Panc1 (cell line): ENCODE measurements at regions not wholly inside any gene's neighbourhood (a gene's known extent, or its start where the extent isn't known, plus 50 kb on each side); places are given as distances from the start of the nearest gene placed in this dataset.

Experiments used
- ATAC-seq: fragments of 200-7000 bp; cut with Tn5 transposase; 2 replicates; pipeline ENCODE4 v1.9.1; 2020; ENCODE audit warnings: mild to moderate bottlenecking, moderate library complexity
- BruUV-seq: library from RNA; stranded (reverse); fragments of 400-500 nt; replicated peaks from 2 replicates; lab custom pipeline; 2021; lab: Mats Ljungman, UMichigan
- CTCF ChIA-PET: fragments of 300-600 bp; sonication (Branson Sonifier 250); formaldehyde crosslinking; loops from one replicate; lab custom pipeline; 2022; ENCODE audit warnings: antibody characterized with exemption; lab: Charles Lee
- POLR2A ChIA-PET: fragments of 300-600 bp; sonication (Branson Sonifier 250); formaldehyde crosslinking; loops from one replicate; lab custom pipeline; 2022; ENCODE audit warnings: antibody characterized with exemption; lab: Charles Lee
- DNase-seq: peaks from one replicate; pipeline ENCODE4 v3.0.0-alpha.2; 2010; ENCODE audit warnings: low read depth, low spot score
- H3K27ac ChIP-seq: 2 replicates; pipeline ENCODE4 v1.5.1; 2011; ENCODE audit warnings: mild to moderate bottlenecking, low read length, inconsistent platforms
- H3K27me3 ChIP-seq: fragments of 200-500 bp; sonication (Bioruptor generic); 2 replicates; pipeline ENCODE4 v1.6.0; 2014; ENCODE audit warnings: low read length, inconsistent platforms; ENCODE audit not compliant: control insufficient read depth, insufficient read depth
- H3K36me3 ChIP-seq: fragments of 200-500 bp; sonication (Bioruptor generic); 2 replicates; pipeline ENCODE4 v1.5.1; 2014; ENCODE audit warnings: inconsistent platforms, mild to moderate bottlenecking, low read length, moderate library complexity; ENCODE audit not compliant: control insufficient read depth, insufficient read depth
- H3K4me1 ChIP-seq: 2 replicates; pipeline ENCODE4 v1.5.1; 2011; ENCODE audit warnings: inconsistent platforms, mild to moderate bottlenecking, low read length, moderate library complexity; ENCODE audit not compliant: control insufficient read depth, insufficient read depth
- H3K4me3 ChIP-seq, 2 experiments: 2 replicates each; pipeline ENCODE4 v1.5.1; 2011 to 2012; ENCODE audit warnings: low read depth in 2 of 2, low read length in 2 of 2, mild to moderate bottlenecking in 2 of 2, inconsistent platforms in 1 of 2, moderate library complexity in 1 of 2
- H3K9me3 ChIP-seq: fragments of 200-500 bp; sonication (Bioruptor generic); 2 replicates; pipeline ENCODE4 v1.5.1; 2014; ENCODE audit warnings: low read depth, mild to moderate bottlenecking, inconsistent platforms, low read length, moderate library complexity; ENCODE audit not compliant: control insufficient read depth, insufficient read depth
- POLR2AphosphoS5 ChIP-seq: IDR thresholded peaks from 2 replicates; pipeline ENCODE4 v1.6.1; 2012; ENCODE audit warnings: mild to moderate bottlenecking, low read depth, low read length, moderate library complexity
- SIN3A ChIP-seq: IDR thresholded peaks from 2 replicates; pipeline ENCODE4 v1.6.1; 2012; ENCODE audit warnings: low read depth, mild to moderate bottlenecking, low read length, moderate library complexity, borderline replicate concordance; ENCODE audit not compliant: insufficient read depth
- TCF7L2 ChIP-seq: IDR thresholded peaks from 2 replicates; pipeline ENCODE4 v1.6.1; 2011; ENCODE audit warnings: mild to moderate bottlenecking, low read depth, low read length, inconsistent platforms
- in situ Hi-C: cut with HindIII; loops from 2 replicates; pipeline ENCODE4 v1.10.0; 2016; ENCODE audit warnings: low sequenced_read_pairs, low pct_unique_long_range_greater_than_20kb
- intact Hi-C: fragments of 100-400 bp; cut with micrococcal nuclease; formaldehyde crosslinking; loops from one replicate; pipeline ENCODE4 v1.10.0; 2022; ENCODE audit not compliant: unreplicated experiment
- TF ChIP-seq, protein P1 (sequence below): fragments of 450-650 bp; IDR thresholded peaks from 2 replicates; pipeline ENCODE4 v1.5.1; 2017; ENCODE audit warnings: mild to moderate bottlenecking
- TF ChIP-seq, protein P2 (sequence below), 2 experiments: IDR thresholded peaks; 2 replicates each; pipeline ENCODE4 v1.6.1; 2011 to 2012; ENCODE audit warnings: low read depth in 2 of 2, control low read depth in 1 of 2, low read length in 1 of 2, mild to moderate bottlenecking in 1 of 2, moderate library complexity in 1 of 2; ENCODE audit not compliant: insufficient read depth in 1 of 2

DNA sequence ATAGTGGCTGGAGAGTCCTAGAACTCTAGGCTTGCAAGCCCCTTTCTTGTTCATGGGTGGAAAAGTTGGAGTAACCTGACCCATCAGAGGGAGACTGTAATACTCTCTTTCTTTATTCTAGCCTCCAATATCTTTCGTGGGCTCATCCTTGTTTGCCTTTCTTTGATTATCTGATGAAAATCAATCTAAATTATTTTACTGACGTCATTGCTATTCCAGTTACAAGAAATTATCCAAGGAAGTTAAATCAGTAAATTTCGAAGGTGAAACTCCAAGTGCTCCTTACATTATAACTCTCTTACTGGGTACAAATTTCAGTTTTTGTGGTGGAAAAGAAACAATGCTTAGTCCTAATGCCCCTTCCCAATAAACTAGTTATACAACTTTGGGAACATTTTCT lies 412.9 kb downstream of the IDS start:
- Histone ChIP-seq H3K27ac (no peak overlapping the region), H3K4me1 (no peaks in the 10 kb centered on the region), H3K9me3 (no peaks in the 10 kb centered on the region), H3K27me3 (no peaks in the 10 kb centered on the region), H3K4me3 (no peak overlapping the region), H3K36me3 (no peaks in the 10 kb centered on the region)
- ChIA-PET POLR2A (no interaction called here), CTCF (interaction anchor here (0.9 kb wide), 1 partner anchor 701 kb away, joined by 3 read pairs; no protein-coding TSS in a partner anchor)
- TF ChIP-seq TCF7L2, result no peak
- intact Hi-C loops (no loop called here), in situ Hi-C loops (no loop called here)
- ATAC-seq, result no peak
- no peak for DNase-seq
- no TSS peak for BruUV-seq

DNA sequence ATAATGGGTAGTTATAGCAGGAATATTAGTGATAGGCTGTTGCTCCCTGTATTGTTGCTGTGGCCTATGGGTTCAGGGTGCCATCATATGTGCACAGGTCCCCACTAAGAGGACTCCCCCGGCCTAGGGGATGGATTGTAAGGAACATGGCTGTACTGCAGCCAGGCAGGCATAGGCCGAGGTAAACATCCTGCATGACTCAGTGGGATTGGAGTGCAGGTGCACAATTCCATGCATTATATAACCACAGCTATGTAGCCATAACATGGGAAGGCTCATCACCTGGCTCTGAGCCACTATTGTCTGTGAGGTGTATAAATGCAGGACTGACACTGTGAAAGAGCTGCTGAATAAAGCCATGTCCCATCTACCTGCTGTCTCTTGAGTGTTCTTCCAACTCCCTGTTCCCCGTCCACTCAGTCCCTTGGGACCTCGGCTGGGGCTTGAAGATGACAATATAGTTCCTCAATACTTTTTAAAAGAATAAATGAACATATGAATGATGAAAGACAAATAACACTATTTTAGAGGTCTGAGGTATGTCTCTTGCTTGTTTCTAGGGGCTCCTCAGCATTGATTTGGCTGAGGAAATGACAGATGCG lies 425.2 kb downstream of the IDS start:
- CTCF ChIA-PET, result no interaction called here

DNA sequence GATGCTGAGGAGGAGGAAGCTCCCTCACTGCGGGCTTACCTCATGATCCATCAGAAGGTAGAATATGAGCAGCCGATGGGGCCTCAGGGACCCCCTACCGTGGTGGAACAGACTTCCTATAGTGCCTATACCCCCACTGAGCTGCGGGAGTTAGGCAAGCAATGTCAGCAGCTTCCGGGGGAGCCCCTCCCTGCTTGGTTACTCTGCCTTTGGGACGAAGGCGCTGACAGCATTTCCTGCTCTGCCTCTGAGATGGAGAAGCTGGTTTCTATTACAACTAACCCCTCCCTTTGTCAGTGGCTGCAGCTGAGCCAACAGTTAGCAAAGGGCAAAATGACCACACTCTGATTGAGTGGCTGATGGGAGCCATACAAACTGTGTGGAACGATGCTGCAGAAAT lies 430.7 kb downstream of the IDS start:
- H3K36me3 ChIP-seq, result no peaks in the 10 kb centered on the region

More for the DNA sequence above, 425.2 kb downstream of the IDS start:
- no TSS peak for BruUV-seq
- POLR2A ChIA-PET, result no interaction called here
- TF ChIP-seq TCF7L2 (no peak), SIN3A (no peak), POLR2AphosphoS5 (no peak)
- TF ChIP-seq, protein P1, sequence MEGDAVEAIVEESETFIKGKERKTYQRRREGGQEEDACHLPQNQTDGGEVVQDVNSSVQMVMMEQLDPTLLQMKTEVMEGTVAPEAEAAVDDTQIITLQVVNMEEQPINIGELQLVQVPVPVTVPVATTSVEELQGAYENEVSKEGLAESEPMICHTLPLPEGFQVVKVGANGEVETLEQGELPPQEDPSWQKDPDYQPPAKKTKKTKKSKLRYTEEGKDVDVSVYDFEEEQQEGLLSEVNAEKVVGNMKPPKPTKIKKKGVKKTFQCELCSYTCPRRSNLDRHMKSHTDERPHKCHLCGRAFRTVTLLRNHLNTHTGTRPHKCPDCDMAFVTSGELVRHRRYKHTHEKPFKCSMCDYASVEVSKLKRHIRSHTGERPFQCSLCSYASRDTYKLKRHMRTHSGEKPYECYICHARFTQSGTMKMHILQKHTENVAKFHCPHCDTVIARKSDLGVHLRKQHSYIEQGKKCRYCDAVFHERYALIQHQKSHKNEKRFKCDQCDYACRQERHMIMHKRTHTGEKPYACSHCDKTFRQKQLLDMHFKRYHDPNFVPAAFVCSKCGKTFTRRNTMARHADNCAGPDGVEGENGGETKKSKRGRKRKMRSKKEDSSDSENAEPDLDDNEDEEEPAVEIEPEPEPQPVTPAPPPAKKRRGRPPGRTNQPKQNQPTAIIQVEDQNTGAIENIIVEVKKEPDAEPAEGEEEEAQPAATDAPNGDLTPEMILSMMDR, result no peak
- TF ChIP-seq, protein P2, sequence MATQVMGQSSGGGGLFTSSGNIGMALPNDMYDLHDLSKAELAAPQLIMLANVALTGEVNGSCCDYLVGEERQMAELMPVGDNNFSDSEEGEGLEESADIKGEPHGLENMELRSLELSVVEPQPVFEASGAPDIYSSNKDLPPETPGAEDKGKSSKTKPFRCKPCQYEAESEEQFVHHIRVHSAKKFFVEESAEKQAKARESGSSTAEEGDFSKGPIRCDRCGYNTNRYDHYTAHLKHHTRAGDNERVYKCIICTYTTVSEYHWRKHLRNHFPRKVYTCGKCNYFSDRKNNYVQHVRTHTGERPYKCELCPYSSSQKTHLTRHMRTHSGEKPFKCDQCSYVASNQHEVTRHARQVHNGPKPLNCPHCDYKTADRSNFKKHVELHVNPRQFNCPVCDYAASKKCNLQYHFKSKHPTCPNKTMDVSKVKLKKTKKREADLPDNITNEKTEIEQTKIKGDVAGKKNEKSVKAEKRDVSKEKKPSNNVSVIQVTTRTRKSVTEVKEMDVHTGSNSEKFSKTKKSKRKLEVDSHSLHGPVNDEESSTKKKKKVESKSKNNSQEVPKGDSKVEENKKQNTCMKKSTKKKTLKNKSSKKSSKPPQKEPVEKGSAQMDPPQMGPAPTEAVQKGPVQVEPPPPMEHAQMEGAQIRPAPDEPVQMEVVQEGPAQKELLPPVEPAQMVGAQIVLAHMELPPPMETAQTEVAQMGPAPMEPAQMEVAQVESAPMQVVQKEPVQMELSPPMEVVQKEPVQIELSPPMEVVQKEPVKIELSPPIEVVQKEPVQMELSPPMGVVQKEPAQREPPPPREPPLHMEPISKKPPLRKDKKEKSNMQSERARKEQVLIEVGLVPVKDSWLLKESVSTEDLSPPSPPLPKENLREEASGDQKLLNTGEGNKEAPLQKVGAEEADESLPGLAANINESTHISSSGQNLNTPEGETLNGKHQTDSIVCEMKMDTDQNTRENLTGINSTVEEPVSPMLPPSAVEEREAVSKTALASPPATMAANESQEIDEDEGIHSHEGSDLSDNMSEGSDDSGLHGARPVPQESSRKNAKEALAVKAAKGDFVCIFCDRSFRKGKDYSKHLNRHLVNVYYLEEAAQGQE (IDR thresholded peaks at IDR 0.05; ENCODE audit: insufficient read depth in 1 of 2, low read depth in 2 of 2, low read length in 1 of 2), result no peak
- Histone ChIP-seq H3K36me3 (no peaks in the 10 kb centered on the region), H3K9me3 (no peaks in the 10 kb centered on the region), H3K4me3 (no peak overlapping the region), H3K4me1 (no peaks in the 10 kb centered on the region), H3K27ac (no peak overlapping the region), H3K27me3 (no peaks in the 10 kb centered on the region)
- DNase-seq (no peak), ATAC-seq (no peak)
- in situ Hi-C loops (no loop called here), intact Hi-C loops (no loop called here)

More for the DNA sequence above, 430.7 kb downstream of the IDS start:
- TF ChIP-seq, protein P2 (IDR thresholded peaks at IDR 0.05; ENCODE audit: insufficient read depth in 1 of 2, low read depth in 2 of 2, low read length in 1 of 2), result no peak
- TF ChIP-seq SIN3A (no peak), POLR2AphosphoS5 (no peak), TCF7L2 (no peak)
- TF ChIP-seq, protein P1, result no peak
- ChIA-PET POLR2A (no interaction called here), CTCF (no interaction called here)
- H3K27ac ChIP-seq, result no peak overlapping the region
- no peak for DNase-seq
- H3K4me3 ChIP-seq, result no peak overlapping the region
- intact Hi-C loops (no loop called here), in situ Hi-C loops (no loop called here)
- no peaks in the 10 kb centered on the region for H3K9me3 ChIP-seq
- ATAC-seq, result no peak
- no peaks in the 10 kb centered on the region for H3K27me3 ChIP-seq
- no peaks in the 10 kb centered on the region for H3K4me1 ChIP-seq
- BruUV-seq, result no TSS peak
